ENCODE measurements at regions not wholly inside any gene's neighbourhood (a gene's known extent, or its start where the extent isn't known, plus 50 kb on each side); places are given as distances from the start of the nearest gene placed in this dataset.

- H3K36me3 Mint-ChIP-seq, result no peaks in the 10 kb centered on the region
- H3K4me1 Mint-ChIP-seq, result no peaks in the 10 kb centered on the region
- no peak overlapping the region for H3K27ac Mint-ChIP-seq
- peaks cover 0 to 6% (median 3%) of the 10 kb centered on the region in 3 donors for H3K9me3 Mint-ChIP-seq
- no peaks in the 10 kb centered on the region for H3K27me3 Mint-ChIP-seq
- H3K4me3 Mint-ChIP-seq, result no peak overlapping the region
Observed at GRCh38 chr21:16674949-16675348, 837.9 kb upstream of the CXADR start.

DNA sequence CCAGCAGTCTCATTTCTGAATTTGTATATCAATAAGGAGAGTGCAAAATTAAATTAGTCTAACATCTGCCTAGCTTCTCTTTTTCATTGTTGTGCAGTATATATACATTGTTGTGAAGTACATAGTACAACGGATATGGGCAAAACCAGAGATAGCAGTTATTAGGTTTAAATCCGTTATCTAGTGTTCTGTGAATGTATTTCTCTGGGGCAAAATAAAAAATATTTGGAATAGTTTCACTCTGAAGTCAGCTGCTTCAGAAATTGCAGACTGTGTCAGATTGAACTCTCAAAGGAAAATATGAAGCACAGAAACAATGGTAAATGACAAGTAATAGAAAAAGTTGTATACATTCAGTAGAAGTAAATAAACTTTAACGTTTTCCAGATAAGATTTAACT, 836.5 kb upstream of the CXADR start:
- Mint-ChIP-seq H3K27me3 (no peaks in the 10 kb centered on the region), H3K36me3 (no peaks in the 10 kb centered on the region), H3K9me3 (peaks cover 2 to 6% (median 3%) of the 10 kb centered on the region in 3 donors), H3K4me1 (no peaks in the 10 kb centered on the region), H3K27ac (no peak overlapping the region), H3K4me3 (no peak overlapping the region)

DNA sequence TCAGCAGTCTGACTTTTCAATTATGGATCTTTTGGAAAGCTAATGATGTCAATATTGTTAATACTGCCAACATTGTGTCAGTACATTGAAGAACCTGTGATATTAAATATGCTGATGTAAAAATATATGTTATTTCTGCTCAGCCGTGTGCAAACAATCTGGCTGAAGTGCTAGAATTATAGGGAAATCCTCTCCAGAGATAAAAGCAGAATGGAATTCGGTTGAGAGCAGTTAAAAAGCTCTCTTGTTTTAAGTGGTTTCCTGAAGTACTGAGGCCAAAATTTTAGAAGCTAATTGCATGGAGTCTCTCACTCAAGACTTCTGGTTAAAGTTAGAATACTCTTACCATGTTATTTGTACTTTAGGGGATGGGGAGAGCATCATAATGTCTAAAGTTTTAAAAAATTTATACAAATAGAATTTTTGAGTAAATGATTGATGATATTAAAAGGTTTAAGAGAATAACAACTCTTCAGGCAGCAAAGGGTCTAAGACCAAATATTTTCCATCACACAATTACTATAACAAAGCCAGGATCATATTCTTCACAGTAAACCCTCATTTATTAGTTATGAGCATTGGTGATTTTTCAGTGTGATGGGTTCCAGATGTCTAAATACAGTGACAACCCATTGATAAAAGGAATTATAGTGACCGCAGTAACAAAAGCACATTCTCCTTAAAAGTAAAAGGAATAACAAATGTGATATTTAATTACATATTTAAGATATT, 834.2 kb upstream of the CXADR start:
- H3K9me3 Mint-ChIP-seq, result peaks cover 2 to 7% (median 6%) of the 10 kb centered on the region in 3 donors
- H3K36me3 Mint-ChIP-seq, result no peaks in the 10 kb centered on the region
- no peaks in the 10 kb centered on the region for H3K4me1 Mint-ChIP-seq
- H3K27ac Mint-ChIP-seq, result no peak overlapping the region
- no peaks in the 10 kb centered on the region for H3K27me3 Mint-ChIP-seq
- no peak overlapping the region for H3K4me3 Mint-ChIP-seq

DNA sequence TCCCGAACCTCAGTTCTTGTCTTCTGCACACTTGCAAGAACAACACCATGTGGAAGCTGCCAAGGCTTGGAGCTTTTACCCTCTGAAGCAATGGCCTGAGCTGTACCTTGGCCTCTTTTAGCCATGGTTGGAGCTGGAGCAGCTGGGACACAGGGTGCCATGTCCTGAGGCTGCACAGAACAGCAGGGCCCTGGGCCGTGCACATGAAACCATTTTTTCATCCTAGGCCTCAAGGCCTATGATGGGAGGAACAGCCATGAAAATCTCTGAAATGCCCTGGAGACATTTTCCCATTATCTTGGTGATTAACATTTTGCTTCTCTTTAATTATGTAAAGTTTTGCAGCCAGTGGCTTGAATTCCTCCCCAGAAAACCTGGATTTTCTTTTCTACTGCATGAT, 817.8 kb upstream of the CXADR start:
- peaks cover 4 to 30% (median 11%) of the 10 kb centered on the region in 3 donors for H3K9me3 Mint-ChIP-seq
- no peaks in the 10 kb centered on the region for H3K27me3 Mint-ChIP-seq
- peaks cover 5% of the 10 kb centered on the region for H3K36me3 Mint-ChIP-seq
- H3K4me3 Mint-ChIP-seq, result no peak overlapping the region
- H3K27ac Mint-ChIP-seq, result no peak overlapping the region
- no peaks in the 10 kb centered on the region for H3K4me1 Mint-ChIP-seq

DNA sequence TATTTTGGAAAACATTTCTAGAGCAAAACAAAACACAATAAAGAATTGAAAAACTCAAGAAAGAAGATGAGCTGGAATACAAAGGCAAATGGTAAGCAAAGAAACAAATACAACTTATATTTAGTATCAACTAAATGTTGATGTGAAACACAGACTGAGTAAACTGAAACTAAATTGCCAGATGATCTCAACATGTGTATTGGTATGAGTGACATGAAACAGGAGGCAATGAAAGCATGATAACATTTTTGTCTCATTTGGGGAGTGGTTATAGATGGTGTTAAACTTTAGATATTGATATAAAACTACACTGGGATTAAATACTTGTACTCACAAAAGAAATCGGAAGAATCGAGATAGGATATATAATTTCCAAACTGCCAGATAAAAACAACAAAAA, 805.6 kb upstream of the CXADR start:
- no peak overlapping the region for H3K4me3 Mint-ChIP-seq

DNA sequence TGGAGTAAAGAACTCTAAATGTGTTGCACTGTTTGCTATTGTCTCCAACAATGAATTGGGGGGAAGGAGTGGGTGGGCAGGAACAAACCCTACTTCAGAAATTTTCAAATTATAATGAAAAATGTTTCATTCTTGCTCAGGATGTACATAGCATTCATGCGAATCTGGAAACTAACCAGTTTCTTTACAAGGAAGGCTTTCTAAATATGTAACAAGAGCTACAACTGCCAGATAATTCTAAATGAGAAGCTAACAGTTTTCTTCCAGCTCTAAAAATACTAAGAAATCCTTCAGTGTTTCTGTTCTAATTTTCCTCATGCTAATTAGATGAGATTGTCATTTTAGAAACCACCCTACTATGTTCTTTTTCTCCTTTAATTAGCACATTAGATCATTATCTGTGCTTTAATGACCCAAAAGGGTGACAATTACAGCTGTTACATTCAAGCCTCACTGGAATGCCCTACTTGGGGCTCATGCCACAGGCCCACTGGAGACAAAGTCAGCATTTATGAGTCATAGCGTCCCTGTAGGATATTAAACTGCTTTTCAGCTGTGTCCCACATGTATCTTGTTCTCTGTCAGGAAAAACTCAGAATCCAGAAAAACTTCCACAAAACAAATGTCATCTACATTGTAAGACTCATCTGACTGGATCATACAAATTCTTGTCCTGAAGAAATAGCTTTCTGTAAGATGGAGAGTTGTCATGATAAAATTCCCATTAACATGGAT, 804.6 kb upstream of the CXADR start:
- Mint-ChIP-seq H3K9me3 (peaks cover 0 to 9% (median 8%) of the 10 kb centered on the region in 3 donors), H3K27ac (no peak overlapping the region), H3K4me1 (no peaks in the 10 kb centered on the region), H3K27me3 (no peaks in the 10 kb centered on the region), H3K36me3 (no peaks in the 10 kb centered on the region), H3K4me3 (no peak overlapping the region)

More for the DNA sequence above, 805.6 kb upstream of the CXADR start:
- Mint-ChIP-seq H3K27me3 (no peaks in the 10 kb centered on the region), H3K36me3 (no peaks in the 10 kb centered on the region), H3K27ac (no peak overlapping the region), H3K9me3 (peaks cover 0 to 9% (median 7%) of the 10 kb centered on the region in 3 donors), H3K4me1 (no peaks in the 10 kb centered on the region)

GRCh38 chr21:16709866-16710550, 802.8 kb upstream of the CXADR start:
- H3K27ac Mint-ChIP-seq, result no peak overlapping the region

DNA sequence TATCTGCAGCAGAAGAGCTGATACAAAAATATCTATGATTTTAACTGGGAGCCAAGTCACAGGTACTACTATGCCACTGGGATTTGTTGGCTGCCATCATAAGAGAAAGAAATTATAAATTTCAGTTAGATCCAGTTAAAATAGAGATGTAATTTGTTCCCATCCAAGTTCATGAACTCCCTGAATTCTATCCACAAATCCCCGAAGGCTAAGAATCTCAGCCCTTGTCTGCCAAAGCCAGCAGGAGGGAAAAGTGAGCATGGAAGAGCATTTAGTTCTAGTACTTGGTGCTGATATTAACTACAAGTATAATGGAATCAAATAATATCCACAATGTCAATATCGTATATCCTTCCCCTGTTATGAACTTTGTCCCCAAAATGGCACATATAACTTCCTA, 801.1 kb upstream of the CXADR start:
- no peaks in the 10 kb centered on the region for H3K27me3 Mint-ChIP-seq
- H3K36me3 Mint-ChIP-seq, result no peaks in the 10 kb centered on the region
- no peak overlapping the region for H3K4me3 Mint-ChIP-seq
- peaks cover 6 to 9% (median 8%) of the 10 kb centered on the region in 3 donors for H3K9me3 Mint-ChIP-seq
- H3K27ac Mint-ChIP-seq, result no peak overlapping the region
- H3K4me1 Mint-ChIP-seq, result no peaks in the 10 kb centered on the region

More at GRCh38 chr21:16709866-16710550, 802.8 kb upstream of the CXADR start:
- Mint-ChIP-seq H3K27me3 (no peaks in the 10 kb centered on the region), H3K4me1 (no peaks in the 10 kb centered on the region), H3K9me3 (peaks cover 5 to 9% (median 8%) of the 10 kb centered on the region in 3 donors), H3K4me3 (no peak overlapping the region), H3K36me3 (no peaks in the 10 kb centered on the region)

DNA sequence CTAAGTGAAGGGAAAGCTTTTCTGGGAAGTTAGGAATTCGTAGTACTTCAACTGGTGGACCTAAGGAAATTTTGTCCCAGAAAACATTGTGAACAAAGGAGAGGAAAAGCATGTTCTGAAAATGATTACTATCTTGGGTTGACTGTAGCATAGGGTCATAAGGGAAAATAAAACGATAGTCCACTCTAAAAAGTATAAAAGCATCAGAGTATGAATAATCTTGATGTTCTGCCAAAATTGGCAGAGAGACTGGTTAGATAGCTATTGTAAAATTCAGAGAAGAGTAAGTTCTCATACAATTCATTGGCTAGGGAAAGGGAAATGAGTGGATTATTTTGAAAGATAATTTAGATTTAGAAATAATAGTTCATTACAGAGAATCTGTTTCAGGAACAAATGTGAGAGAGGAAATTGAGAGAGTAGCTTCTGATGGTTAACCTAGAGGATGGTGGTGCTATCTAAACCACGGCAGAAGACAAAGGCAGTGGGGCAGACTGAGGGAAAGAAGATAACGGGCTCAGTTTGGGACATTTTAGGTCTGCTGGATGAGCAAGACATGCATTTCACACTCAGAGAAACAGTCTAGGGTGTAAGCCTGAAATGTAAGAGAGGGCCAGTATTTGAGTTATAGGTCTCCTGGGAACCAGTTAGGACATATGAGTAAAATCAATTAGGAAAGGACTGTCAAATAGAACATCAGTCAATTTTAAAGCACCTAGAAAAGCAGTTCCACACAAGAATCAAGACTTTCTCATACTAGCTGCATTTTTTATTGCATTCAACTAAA, 799.3 kb upstream of the CXADR start:
- no peak overlapping the region for H3K4me3 Mint-ChIP-seq

GRCh38 chr21:16740511-16740910, 772.3 kb upstream of the CXADR start:
- peaks cover 1 to 7% (median 2%) of the 10 kb centered on the region in 3 donors for H3K9me3 Mint-ChIP-seq
- H3K4me1 Mint-ChIP-seq, result no peaks in the 10 kb centered on the region
- H3K4me3 Mint-ChIP-seq, result no peak overlapping the region
- H3K27ac Mint-ChIP-seq, result no peak overlapping the region
- H3K27me3 Mint-ChIP-seq, result no peaks in the 10 kb centered on the region
- H3K36me3 Mint-ChIP-seq, result no peaks in the 10 kb centered on the region

More for the DNA sequence above, 799.3 kb upstream of the CXADR start:
- Mint-ChIP-seq H3K4me1 (no peaks in the 10 kb centered on the region), H3K36me3 (no peaks in the 10 kb centered on the region), H3K27ac (no peak overlapping the region), H3K9me3 (peaks cover 3 to 14% (median 13%) of the 10 kb centered on the region in 3 donors), H3K27me3 (no peaks in the 10 kb centered on the region)

- H3K27me3 Mint-ChIP-seq, result no peaks in the 10 kb centered on the region
- H3K36me3 Mint-ChIP-seq, result no peaks in the 10 kb centered on the region
- H3K27ac Mint-ChIP-seq, result no peak overlapping the region
- H3K4me1 Mint-ChIP-seq, result no peaks in the 10 kb centered on the region
- no peak overlapping the region for H3K4me3 Mint-ChIP-seq
- H3K9me3 Mint-ChIP-seq, result peaks cover under 1 to 7% (median 2%) of the 10 kb centered on the region in 3 donors
Observed at GRCh38 chr21:16741141-16741665, 771.6 kb upstream of the CXADR start.

DNA sequence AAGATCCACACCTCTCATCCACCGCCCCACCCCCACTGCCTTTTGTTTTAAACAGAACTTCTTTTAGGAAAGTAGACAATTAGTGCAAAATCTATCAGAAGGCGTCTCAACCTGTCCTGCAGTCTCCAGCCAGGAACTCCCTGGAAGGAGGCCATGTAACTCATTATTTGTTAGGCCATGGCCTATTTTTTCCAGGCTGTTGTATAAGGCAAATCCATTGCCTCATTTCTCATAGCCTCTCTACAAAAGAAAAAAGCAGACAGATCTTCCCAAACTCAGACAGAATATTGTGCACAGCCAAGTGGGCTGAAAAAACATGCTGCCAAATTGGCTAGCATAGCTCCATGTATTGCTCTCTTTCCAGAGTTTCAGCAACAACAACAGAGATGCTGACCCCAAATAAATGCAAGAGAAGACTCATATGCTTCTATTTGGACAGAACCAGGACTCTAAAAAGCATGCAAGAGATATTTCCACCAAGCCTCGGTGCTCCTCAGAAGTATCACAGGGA, 770.7 kb upstream of the CXADR start:
- no peaks in the 10 kb centered on the region for H3K36me3 Mint-ChIP-seq
- peaks cover 0 to 4% (median 2%) of the 10 kb centered on the region in 3 donors for H3K9me3 Mint-ChIP-seq
- H3K27me3 Mint-ChIP-seq, result no peaks in the 10 kb centered on the region
- no peak overlapping the region for H3K4me3 Mint-ChIP-seq
- H3K4me1 Mint-ChIP-seq, result no peaks in the 10 kb centered on the region
- no peak overlapping the region for H3K27ac Mint-ChIP-seq

DNA sequence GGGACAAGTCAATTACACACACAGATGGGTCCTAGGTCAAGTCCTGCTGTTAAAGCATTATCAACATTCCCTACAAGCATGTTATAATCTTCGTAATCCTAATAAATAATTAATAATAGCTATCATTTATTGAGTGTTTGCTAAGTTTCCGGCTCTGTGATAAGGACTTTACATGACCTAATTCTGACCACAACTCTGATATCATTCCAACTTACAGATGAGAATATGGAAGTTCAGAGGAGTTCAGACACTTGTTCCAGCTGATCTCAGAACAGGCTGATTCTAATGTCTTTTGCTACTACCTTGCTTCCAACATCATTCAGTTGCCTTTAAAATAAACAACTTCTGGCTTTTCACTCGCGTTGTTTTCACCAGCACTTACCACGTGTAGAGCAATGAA, 770.1 kb upstream of the CXADR start:
- Mint-ChIP-seq H3K27ac (no peak overlapping the region), H3K4me1 (no peaks in the 10 kb centered on the region), H3K9me3 (peaks cover 0 to 4% (median 1%) of the 10 kb centered on the region in 3 donors), H3K4me3 (no peak overlapping the region), H3K27me3 (no peaks in the 10 kb centered on the region), H3K36me3 (no peaks in the 10 kb centered on the region)

- Mint-ChIP-seq H3K27ac (no peak overlapping the region), H3K36me3 (no peaks in the 10 kb centered on the region), H3K27me3 (no peaks in the 10 kb centered on the region), H3K9me3 (peaks cover 0 to 8% (median 2%) of the 10 kb centered on the region in 3 donors), H3K4me1 (no peaks in the 10 kb centered on the region), H3K4me3 (no peak overlapping the region)
Observed at GRCh38 chr21:16743317-16743716, 769.5 kb upstream of the CXADR start.
